ENCODE measurements at regions not wholly inside any gene's neighbourhood (a gene's known extent, or its start where the extent isn't known, plus 50 kb on each side); places are given as distances from the start of the nearest gene placed in this dataset.

- Histone ChIP-seq H3K9ac (ENCODE audit: low read length) (no peak overlapping the region), H3K9me2 (ENCODE audit: insufficient read depth) (no peaks in the 10 kb centered on the region), H4K20me1 (ENCODE audit: insufficient read depth) (no peaks in the 10 kb centered on the region), H3K4me1 (ENCODE audit: control insufficient read depth in 1 of 2, insufficient read depth in 2 of 2, low read length in 2 of 2) (no peaks in the 10 kb centered on the region), H3K9me3 (ENCODE audit: control insufficient read depth in 1 of 2, insufficient read depth in 1 of 2, low read depth in 1 of 2, low read length in 2 of 2) (no peaks in the 10 kb centered on the region), H3K4me3 (replicated peaks in 1 of 2; ENCODE audit: low read depth in 1 of 2, low read length in 2 of 2) (no peak overlapping the region), H3K36me3 (ENCODE audit: control insufficient read depth in 1 of 2, insufficient read depth in 2 of 2, low read length in 2 of 2) (no peaks in the 10 kb centered on the region), H2AFZ (ENCODE audit: low read depth, low read length, poor library complexity, severe bottlenecking) (no peak overlapping the region), H3K27me3 (ENCODE audit: insufficient read depth, low read length) (no peaks in the 10 kb centered on the region; the same call in 1 of the 2 replicates), H3K79me2 (ENCODE audit: insufficient read depth, low read length) (no peaks in the 10 kb centered on the region), H3K27ac (ENCODE audit: low read depth, low read length) (no peak overlapping the region), H3K4me2 (ENCODE audit: low read length) (no peak overlapping the region)
- no peak for TF ChIP-seq EZH2phosphoT487 (IDR thresholded peaks at IDR 0.05; ENCODE audit: borderline replicate concordance)
- TF ChIP-seq YY1 (IDR thresholded peaks at IDR 0.05; ENCODE audit: extremely low read depth, insufficient replicate concordance, low read depth, low read length): no peak
- TF ChIP-seq ZFX (IDR thresholded peaks at IDR 0.05): no peak
- no peak for TF ChIP-seq TCF7L2 (IDR thresholded peaks at IDR 0.05; ENCODE audit: borderline replicate concordance, extremely low read depth, insufficient read depth, insufficient read length)
- no peak for TF ChIP-seq CEBPB (IDR thresholded peaks at IDR 0.05; ENCODE audit: low read depth)
- TF ChIP-seq ELF1 (IDR thresholded peaks at IDR 0.05; ENCODE audit: borderline replicate concordance, low read depth): no peak
- TF ChIP-seq ZNF274 (IDR thresholded peaks at IDR 0.05; ENCODE audit: low read depth, low read length): no peak
- TF ChIP-seq RAD21 (IDR thresholded peaks at IDR 0.05; ENCODE audit: low read depth): no peak
- no peak for TF ChIP-seq SP1 (IDR thresholded peaks at IDR 0.05; ENCODE audit: low read depth)
- TF ChIP-seq MAX (IDR thresholded peaks at IDR 0.05): no peak
- TF ChIP-seq SRF (IDR thresholded peaks at IDR 0.05; ENCODE audit: low read depth): no peak
- TF ChIP-seq EGR1 (IDR thresholded peaks at IDR 0.05; ENCODE audit: low read depth): no peak
- TF ChIP-seq ATF3 (IDR thresholded peaks at IDR 0.05): no peak
- TF ChIP-seq ZBTB33 (IDR thresholded peaks at IDR 0.05; ENCODE audit: extremely low read depth, insufficient replicate concordance, low read length): no peak
- no peak for TF ChIP-seq REST (IDR thresholded peaks at IDR 0.05; ENCODE audit: low read depth)
- no peak for TF ChIP-seq POLR2A (IDR thresholded peaks at IDR 0.05; ENCODE audit: borderline replicate concordance, extremely low read depth, insufficient read depth, insufficient read length)
- intact Hi-C loops (cut with micrococcal nuclease): no loop called here
- DNase-seq (ENCODE audit: low read depth, low spot score): no peak
- no peak for ATAC-seq
- no TSS peak for BruUV-seq (replicated peaks)
- ChIA-PET CTCF (interaction anchor here (2.9 kb wide), 1 partner anchor 10 kb away, joined by 11 read pairs; no protein-coding TSS in a partner anchor), RAD21 (ENCODE audit: low non-redundant PET in 1 of 2, low total read pairs in 2 of 2, uncharacterized antibody in 2 of 2, unreplicated experiment in 2 of 2) (no interaction called here), POLR2A (no interaction called here)
These were observed 49.8 kb upstream of the SYN2 start for GRCh38 chr3:11954312-11954934.
